CD14-positive monocyte (primary cell): ENCODE measurements at regions not wholly inside any gene's neighbourhood (a gene's known extent, or its start where the extent isn't known, plus 50 kb on each side); places are given as distances from the start of the nearest gene placed in this dataset.

Experiments
- DNase-seq, 3 donors: peaks; one replicate each; pipeline ENCODE4 v3.0.0-alpha.2; 2011 to 2022
- H2AFZ ChIP-seq: 2 replicates; pipeline ENCODE4 v1.6.0; 2012; ENCODE audit warnings: mild to moderate bottlenecking, low read depth, low read length, inconsistent platforms; ENCODE audit not compliant: insufficient read depth, poor library complexity, severe bottlenecking
- H3K27ac ChIP-seq, 2 donors: 1 replicate in 1 of 2; 2 replicates in 1 of 2; pipeline ENCODE4 v1.5.1; 2012 to 2013; ENCODE audit warnings: low read length in 2 of 2, control low read depth in 1 of 2, inconsistent platforms in 1 of 2, low read depth in 1 of 2, mild to moderate bottlenecking in 1 of 2
- H3K27me3 ChIP-seq, 2 donors: one replicate each; pipeline versions ENCODE4 v1.6.0 to v1.6.1; 2011 to 2013; ENCODE audit warnings: low read length in 2 of 2; ENCODE audit not compliant: control insufficient read depth in 2 of 2, insufficient read depth in 2 of 2
- H3K36me3 ChIP-seq, 2 donors: replicated peaks in 1 of 2; 1 replicate in 1 of 2; 2 replicates in 1 of 2; pipeline versions ENCODE4 v1.5.1 to v1.6.1; 2012 to 2013; ENCODE audit warnings: low read length in 2 of 2, control low read depth in 1 of 2, inconsistent platforms in 1 of 2, mild to moderate bottlenecking in 1 of 2; ENCODE audit not compliant: insufficient read depth in 2 of 2, control insufficient read depth in 1 of 2
- H3K4me1 ChIP-seq, 2 donors: 1 replicate in 1 of 2; 2 replicates in 1 of 2; pipeline versions ENCODE4 v1.5.1 to v1.6.1; 2012 to 2013; ENCODE audit warnings: low read length in 2 of 2, control low read depth in 1 of 2, inconsistent platforms in 1 of 2, mild to moderate bottlenecking in 1 of 2, moderate library complexity in 1 of 2; ENCODE audit not compliant: insufficient read depth in 2 of 2, control insufficient read depth in 1 of 2
- H3K4me2 ChIP-seq: replicated peaks from 2 replicates; pipeline ENCODE3; 2012; ENCODE audit warnings: low read length, moderate library complexity, mild to moderate bottlenecking; ENCODE audit not compliant: poor library complexity, severe bottlenecking; ENCODE audit errors: extremely low read depth
- H3K4me3 ChIP-seq, 3 experiments: fragments of 200-600 bp in 1 of 3; sonication (generic) in 1 of 3; replicated peaks in 1 of 3; 1 replicate in 2 of 3; 2 replicates in 1 of 3; pipeline ENCODE4 v1.5.1; 2011 to 2013; ENCODE audit warnings: low read length in 3 of 3, mild to moderate bottlenecking in 3 of 3, control low read depth in 2 of 3, low read depth in 2 of 3, inconsistent platforms in 1 of 3, moderate library complexity in 1 of 3
- H3K79me2 ChIP-seq: 2 replicates; pipeline ENCODE4 v1.6.0; 2012; ENCODE audit warnings: mild to moderate bottlenecking, control low read depth, inconsistent platforms, low read length, moderate library complexity; ENCODE audit not compliant: insufficient read depth
- H3K9ac ChIP-seq: 2 replicates; pipeline ENCODE4 v1.6.0; 2017; ENCODE audit warnings: low read length, mild to moderate bottlenecking; ENCODE audit not compliant: insufficient read depth, poor library complexity, severe bottlenecking
- H3K9me3 ChIP-seq, 2 donors: replicated peaks in 1 of 2; 1 replicate in 1 of 2; 2 replicates in 1 of 2; pipeline versions ENCODE4 v1.5.1 to v1.6.1; 2012 to 2013; ENCODE audit warnings: low read length in 2 of 2, control low read depth in 1 of 2; ENCODE audit not compliant: control insufficient read depth in 1 of 2, insufficient read depth in 1 of 2
- H4K20me1 ChIP-seq: 2 replicates; pipeline ENCODE4 v1.6.0; 2012; ENCODE audit warnings: mild to moderate bottlenecking, low read length, control low read depth, moderate library complexity; ENCODE audit not compliant: insufficient read depth
- H3K27ac Mint-ChIP-seq, 7 donors: one replicate each; pipeline ENCODE4 v1.8.0; 2020; ENCODE audit warnings: mild to moderate bottlenecking in 7 of 7, mixed read lengths in 7 of 7, moderate library complexity in 6 of 7, inconsistent platforms in 2 of 7
- H3K27me3 Mint-ChIP-seq, 3 donors: one replicate each; pipeline ENCODE4 v1.8.0; 2021 to 2022; ENCODE audit warnings: low read depth in 3 of 3, mild to moderate bottlenecking in 3 of 3, mixed read lengths in 3 of 3, moderate library complexity in 3 of 3, inconsistent platforms in 1 of 3
- H3K36me3 Mint-ChIP-seq, 2 donors: one replicate each; pipeline ENCODE4 v1.8.0; 2020; ENCODE audit warnings: mixed read lengths in 2 of 2, inconsistent platforms in 1 of 2, mild to moderate bottlenecking in 1 of 2
- H3K4me1 Mint-ChIP-seq: one replicate; pipeline ENCODE4 v1.8.0; 2020; ENCODE audit warnings: mild to moderate bottlenecking, mixed read lengths
- H3K4me3 Mint-ChIP-seq, 2 donors: one replicate each; pipeline ENCODE4 v1.8.0; 2020; ENCODE audit warnings: mild to moderate bottlenecking in 2 of 2, mixed read lengths in 2 of 2, moderate library complexity in 1 of 2
- H3K9me3 Mint-ChIP-seq, 7 donors: one replicate each; pipeline ENCODE4 v1.8.0; 2020 to 2022; ENCODE audit warnings: mixed read lengths in 7 of 7, mild to moderate bottlenecking in 6 of 7, moderate library complexity in 6 of 7, inconsistent platforms in 2 of 7
- CTCF ChIP-seq: fragments of 200-600 bp; IDR thresholded peaks from one replicate; pipeline ENCODE4 v1.8.0; 2022; ENCODE audit warnings: antibody characterized with exemption, mild to moderate bottlenecking
- WGBS: methylation state at CpG from one replicate; pipeline ENCODE4 v1.1.5; 2013; ENCODE audit warnings: missing lambda C conversion rate; ENCODE audit not compliant: insufficient coverage; 5-methylcytosine and 5-hydroxymethylcytosine counted together
- intact Hi-C, 2 donors: fragments of 100-400 bp; cut with micrococcal nuclease; formaldehyde crosslinking; loops; one replicate each; pipeline versions ENCODE4 v1.15.0 to v1.15.1; 2023

GRCh38 chr14:65800694-65801093 is 388.2 kb downstream of the FUT8 start:
- Mint-ChIP-seq H3K4me1 (no peaks in the 10 kb centered on the region), H3K36me3 (no peaks in the 10 kb centered on the region), H3K4me3 (no peak overlapping the region), H3K27me3 (peaks cover 0 to 3% (median 1%) of the 10 kb centered on the region in 3 donors), H3K27ac (no peak overlapping the region), H3K9me3 (peaks cover 0 to 4% (median 0%) of the 10 kb centered on the region in 7 donors)
- Histone ChIP-seq H3K4me1 (no peaks in the 10 kb centered on the region), H3K27ac (no peak overlapping the region), H4K20me1 (no peaks in the 10 kb centered on the region), H3K9ac (no peak overlapping the region), H3K9me3 (no peaks in the 10 kb centered on the region), H3K79me2 (no peaks in the 10 kb centered on the region), H3K27me3 (no peaks in the 10 kb centered on the region), H3K36me3 (no peaks in the 10 kb centered on the region), H3K4me2 (no peak overlapping the region), H2AFZ (no peak overlapping the region), H3K4me3 (no peak overlapping the region)
- no peak for TF ChIP-seq CTCF
- DNase-seq, result no peak
- WGBS, result 82% methylated on average over 3 of the region's 6 CpGs
- intact Hi-C loops, result no loop called here

DNA sequence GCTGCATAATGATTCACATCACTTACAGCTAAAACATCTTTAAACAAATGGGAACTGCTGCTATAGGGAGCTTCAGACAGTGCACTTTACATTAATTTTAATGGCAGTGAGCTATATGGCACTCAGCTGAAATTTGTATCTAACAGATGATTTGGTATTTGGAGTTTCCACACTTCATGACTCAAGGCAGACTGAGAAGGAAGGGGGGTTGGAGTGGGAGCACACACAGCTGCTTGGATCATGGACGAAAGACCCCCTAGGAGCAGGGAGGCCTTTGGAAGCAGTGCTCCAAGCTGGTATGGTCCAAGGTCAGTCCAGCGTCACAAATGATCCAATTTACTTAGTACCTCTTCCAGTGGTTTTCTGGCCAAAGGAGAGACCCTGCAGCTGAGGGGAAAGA is 389.7 kb downstream of the FUT8 start:
- no peaks in the 10 kb centered on the region for H3K27me3 ChIP-seq
- no peak overlapping the region for H3K27ac Mint-ChIP-seq
- no peak overlapping the region for H3K9ac ChIP-seq
- H3K36me3 Mint-ChIP-seq, result no peaks in the 10 kb centered on the region
- no peak overlapping the region for H2AFZ ChIP-seq
- no peaks in the 10 kb centered on the region for H3K79me2 ChIP-seq
- H3K27ac ChIP-seq, result no peak overlapping the region
- intact Hi-C loops, result no loop called here
- no peak overlapping the region for H3K4me2 ChIP-seq
- peaks cover 0 to 1% (median 0%) of the 10 kb centered on the region in 3 donors for H3K27me3 Mint-ChIP-seq
- peaks cover 0 to 3% of the 10 kb centered on the region in 2 donors for H3K9me3 ChIP-seq
- no peaks in the 10 kb centered on the region for H4K20me1 ChIP-seq
- DNase-seq, result no peak
- WGBS, result no CpG with 5 or more reads among the region's 2 CpGs
- no peak for TF ChIP-seq CTCF
- peaks cover 0 to 4% (median 0%) of the 10 kb centered on the region in 7 donors for H3K9me3 Mint-ChIP-seq
- no peaks in the 10 kb centered on the region for H3K4me1 Mint-ChIP-seq
- H3K4me1 ChIP-seq, result no peaks in the 10 kb centered on the region
- H3K36me3 ChIP-seq, result no peaks in the 10 kb centered on the region
- no peak overlapping the region for H3K4me3 ChIP-seq
- no peak overlapping the region for H3K4me3 Mint-ChIP-seq
